Activated CD4-positive, CD25-positive, alpha-beta regulatory T cell (primary cell): ENCODE measurements at regions not wholly inside any gene's neighbourhood (a gene's known extent, or its start where the extent isn't known, plus 50 kb on each side); places are given as distances from the start of the nearest gene placed in this dataset.
"Not testable (repeated sequence)": the region's sequence is repeated elsewhere in the genome, so short reads cannot be mapped to it uniquely, and the experiment has no call there.

ENCODE experiments used
- DNase-seq, 4 experiments: peaks; one replicate each; lab custom pipeline; 2025; lab: John Stamatoyannopoulos, UW

DNA sequence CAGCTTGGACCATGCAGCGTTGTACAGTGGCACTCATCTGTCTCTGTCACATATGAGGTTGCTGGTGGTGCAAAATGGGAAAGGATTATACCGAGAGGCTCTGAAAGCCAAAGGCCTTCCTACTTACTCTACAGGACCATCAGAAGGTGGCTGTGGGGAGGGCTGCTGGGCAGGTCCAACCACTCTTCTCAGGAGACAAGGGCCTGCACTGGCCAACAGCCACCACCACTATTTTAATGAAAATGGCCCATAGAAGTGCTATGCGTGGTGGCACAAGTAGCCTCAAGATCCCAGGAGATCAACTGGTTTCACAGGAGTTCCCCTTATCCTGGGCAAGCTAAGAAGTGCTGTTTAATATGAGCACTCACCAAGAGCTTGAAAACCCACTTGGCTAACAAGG lies 52.3 kb downstream of the MRPL57 start:
- DNase-seq: no peak

DNA sequence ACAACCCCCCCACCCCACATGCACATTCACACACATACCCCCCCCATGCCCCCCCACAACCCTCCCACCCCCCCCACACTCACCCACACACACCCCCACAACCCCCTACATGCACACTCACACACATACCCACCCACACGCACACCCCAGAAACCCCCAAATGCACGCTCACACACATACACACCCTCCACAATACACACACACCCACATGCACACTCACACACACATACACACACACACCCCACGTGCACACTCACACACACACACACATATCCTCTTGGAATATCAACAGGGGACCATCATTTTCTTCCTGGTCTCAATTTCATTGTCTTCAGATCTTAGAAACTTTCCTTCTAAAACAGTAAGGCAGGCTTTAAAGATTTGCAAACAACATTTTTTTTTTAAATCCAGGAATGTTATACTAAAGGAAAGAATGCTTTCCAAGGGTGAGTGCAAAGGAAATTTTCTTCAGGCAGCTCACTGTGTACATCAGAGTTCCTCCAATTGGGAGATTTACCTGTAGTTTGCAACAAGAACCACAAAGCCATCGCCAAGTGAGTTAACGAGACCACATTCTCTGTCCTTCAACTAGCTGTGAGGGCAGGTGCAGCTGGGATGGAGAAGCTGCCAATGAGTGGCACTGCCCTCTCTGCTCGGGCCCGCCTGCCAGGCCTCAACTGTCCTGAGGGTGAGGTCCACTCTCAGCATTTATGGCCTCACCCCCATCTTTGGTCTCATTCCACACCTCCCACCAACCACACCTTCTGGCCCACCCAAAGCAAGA lies 53.0 kb downstream of the MRPL57 start:
- no peak for DNase-seq

DNA sequence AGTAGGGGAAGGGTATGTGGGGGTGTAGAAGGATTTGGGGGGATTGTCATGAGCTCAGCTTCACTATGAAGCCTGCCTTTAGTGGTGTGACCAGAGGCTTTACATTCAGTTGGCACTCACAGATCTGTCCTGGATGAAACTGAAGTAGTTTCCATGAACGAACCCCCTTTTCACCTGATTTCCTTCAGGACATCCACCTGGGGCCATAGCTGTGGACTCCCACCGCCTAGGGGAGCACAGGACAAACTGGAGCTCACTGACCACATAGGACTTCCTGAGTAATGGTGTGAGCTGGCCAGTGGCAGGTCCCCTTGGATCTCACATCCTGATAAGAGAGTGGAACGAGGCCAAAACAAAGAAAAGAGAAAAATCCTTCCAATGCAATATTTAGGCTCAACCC lies 54.1 kb downstream of the MRPL57 start:
- no peak for DNase-seq

DNA sequence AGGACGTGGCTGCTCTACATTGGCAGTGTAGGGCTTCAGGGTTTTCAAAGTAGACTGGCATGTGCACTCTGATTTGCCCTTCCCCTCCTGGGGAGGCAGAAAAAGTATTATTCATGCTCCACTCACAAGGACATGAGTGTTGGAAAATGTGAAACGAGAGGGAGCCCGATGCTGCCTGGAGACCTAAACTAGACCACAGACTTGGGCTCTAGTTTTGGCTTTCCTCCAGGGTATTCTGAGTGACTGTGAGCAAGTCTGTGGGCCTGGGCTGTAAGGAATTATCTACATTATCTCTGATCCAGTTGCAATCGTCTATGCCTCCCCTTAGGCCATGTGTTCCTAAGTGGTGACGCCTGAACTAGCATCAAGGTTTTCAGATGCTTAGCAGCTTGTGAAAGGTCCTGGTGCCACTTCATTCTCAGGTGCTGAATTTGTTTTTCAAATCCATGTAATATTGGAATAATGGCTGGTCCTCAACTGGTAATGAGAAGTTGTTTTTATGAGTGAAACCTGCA lies 55.0 kb downstream of the MRPL57 start:
- DNase-seq: no peak

DNA sequence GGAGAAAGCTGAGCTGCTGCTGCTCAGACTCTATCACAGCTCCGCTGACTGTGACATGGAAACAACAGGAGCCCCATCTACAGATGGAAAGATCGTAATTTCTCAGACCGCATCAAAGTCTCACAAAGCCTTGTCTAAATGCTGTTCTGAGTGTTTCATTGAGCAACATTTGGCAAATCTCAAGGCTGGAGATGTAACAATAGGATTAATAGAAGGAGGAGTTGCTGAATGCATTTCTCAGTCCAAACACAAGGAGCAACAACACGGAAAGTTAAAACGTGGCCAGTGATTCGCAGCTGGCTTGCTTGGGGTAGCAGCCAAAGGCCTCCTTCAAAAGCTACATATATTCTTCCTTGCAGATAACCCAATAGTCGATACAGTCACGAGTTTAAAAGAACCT lies 55.7 kb downstream of the MRPL57 start:
- DNase-seq: no peak

DNA sequence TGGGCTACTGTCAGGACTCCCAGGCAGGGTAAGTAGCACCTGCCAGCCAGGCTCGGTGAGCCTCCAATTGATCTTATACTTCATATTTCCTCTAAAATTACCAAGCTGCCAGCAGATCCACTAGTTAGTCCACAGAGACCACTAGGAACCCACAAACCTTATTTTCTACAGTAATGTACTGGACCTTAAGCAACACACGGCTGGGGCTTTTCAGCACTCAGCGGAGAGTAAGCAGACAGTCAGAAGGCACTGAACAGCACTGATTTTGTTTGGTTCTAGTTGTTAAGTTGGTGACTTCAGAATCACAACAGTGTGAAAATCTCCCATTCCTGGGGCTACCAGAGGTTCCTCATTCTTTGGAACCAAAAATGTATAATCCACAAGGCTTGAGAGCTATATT lies 56.1 kb downstream of the MRPL57 start:
- DNase-seq: no peak

DNA sequence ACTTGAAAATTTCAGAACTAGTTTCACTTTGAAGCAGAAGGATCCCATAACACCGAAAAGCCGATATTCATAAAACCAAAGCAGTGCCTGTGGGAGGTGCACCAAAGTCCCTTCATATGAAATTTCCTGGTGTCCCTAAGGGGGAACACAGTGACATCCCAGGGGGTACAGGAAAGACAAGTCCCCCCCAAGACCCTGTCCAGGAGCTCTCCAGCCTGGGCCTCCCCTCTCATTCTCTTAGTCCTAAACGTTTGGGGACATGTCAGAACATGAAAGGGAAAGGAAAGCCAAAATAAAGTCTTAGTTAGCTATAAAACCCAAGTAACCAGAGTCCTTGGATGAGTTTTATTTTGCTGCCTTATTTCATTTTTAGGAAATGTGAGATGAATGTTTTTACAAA lies 56.6 kb downstream of the MRPL57 start:
- DNase-seq: no peak

DNA sequence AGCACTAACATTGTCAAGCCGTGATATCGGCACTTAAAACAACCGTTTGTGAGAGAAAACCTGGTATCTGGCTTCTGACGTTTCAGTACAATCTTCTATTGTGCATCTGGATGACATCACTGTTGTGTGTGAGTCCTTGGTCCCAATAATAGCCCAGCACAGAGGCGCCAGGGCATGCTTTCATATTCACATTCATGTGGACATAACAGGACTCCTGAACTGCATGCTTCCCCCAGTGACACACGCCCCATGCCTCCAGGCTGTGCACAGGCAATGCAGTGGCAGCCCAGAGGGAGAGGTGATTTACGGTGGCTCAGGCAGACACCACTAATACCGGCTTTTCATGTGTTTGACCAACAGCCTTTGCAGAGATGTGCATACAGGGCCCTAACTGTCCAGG lies 58.1 kb downstream of the MRPL57 start:
- no peak for DNase-seq

DNA sequence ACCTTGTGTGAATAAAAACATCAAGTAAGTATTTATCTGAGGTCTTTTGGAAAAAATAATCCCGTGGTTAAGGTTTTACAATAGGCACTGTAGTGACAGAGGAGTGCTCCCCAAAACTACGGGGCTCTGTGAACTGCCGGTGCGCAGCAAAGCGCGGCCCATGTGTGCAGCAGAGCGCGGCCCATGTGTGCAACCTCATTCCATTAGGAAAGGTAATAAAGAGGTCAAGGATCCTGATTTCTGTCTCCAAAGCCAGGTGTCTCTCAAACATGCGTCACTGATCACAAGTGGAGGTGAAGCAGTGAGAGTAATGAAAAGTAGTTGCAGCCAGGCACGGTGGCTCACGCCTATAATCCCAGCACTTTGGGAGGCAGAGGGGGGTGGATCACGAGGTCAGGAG lies 58.7 kb downstream of the MRPL57 start:
- no peak for DNase-seq

DNA sequence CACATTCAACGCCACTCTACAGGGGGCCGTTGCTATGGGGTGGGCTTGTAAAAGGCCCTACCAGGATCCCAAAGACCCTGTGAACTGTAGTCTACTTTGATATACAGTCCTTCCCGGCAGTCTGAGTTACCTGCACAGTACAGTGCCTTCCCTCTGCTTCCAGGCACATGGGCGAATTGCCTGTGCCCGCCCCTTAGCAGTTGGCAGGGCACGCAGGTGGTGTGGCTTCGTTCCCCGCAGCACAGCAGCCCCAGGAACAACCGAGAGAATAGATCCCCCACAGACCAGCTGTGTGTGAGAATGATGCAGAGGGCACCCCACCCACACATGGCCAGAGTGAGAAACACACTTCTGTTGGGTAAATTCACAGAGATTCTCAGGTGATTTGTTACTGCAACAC lies 60.6 kb downstream of the MRPL57 start:
- DNase-seq: no peak

DNA sequence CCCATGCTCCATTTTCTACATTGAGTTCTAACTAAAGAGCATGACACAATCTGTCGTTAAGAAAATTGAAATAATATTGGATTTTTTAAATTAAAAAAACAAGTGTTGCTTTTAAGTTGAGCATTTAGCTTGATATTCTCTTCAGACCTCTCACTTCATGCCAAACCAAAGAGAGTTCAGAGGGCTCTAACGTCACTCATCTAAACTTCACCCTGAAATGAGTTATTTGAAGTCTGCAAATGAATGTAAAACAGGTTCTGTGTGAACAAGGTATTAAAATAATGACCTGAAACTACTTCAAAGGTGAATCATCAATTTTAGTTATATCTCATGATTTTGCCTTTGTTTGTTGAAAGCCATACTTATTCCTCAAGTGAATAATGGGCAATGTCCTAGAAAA lies 61.8 kb downstream of the MRPL57 start:
- DNase-seq: no peak

DNA sequence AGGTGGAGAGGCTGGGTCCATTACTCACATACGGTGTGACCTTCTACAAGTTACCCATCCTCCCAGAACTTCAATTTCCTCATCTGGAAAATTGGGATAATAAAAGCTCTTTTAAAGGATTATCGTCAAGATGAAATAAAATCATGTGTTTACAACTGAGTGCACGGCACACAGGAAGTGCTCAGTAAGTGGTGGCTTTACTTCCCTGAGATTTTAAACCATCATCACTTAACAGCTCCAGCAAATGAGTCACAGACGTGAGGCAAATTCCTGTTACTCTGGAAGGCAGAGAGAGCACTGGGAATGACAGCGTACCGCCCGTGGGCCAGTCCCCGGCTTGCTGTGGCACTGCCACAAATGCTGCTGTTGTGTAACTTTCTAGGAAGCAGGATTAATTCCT lies 64.1 kb downstream of the MRPL57 start:
- no peak for DNase-seq

DNA sequence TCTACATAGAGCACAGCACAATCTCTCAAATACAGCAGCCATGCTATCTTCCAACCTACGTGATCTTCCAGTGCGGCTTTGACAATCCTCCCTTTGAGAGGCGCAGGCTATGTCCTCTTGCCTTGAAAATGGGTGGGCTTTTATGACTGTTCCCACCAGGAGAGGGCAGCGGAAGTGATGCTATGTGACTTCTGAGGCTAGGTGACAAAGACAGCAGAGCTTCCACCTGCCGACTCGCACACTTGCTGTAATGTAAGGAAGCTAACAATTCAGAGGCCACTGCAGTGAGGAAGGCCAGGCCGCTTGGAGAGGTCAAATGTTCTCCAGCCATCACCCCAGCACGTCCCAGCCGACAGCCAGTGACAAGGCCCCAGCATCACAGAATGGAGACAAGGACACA lies 65.8 kb downstream of the MRPL57 start:
- no peak for DNase-seq

DNA sequence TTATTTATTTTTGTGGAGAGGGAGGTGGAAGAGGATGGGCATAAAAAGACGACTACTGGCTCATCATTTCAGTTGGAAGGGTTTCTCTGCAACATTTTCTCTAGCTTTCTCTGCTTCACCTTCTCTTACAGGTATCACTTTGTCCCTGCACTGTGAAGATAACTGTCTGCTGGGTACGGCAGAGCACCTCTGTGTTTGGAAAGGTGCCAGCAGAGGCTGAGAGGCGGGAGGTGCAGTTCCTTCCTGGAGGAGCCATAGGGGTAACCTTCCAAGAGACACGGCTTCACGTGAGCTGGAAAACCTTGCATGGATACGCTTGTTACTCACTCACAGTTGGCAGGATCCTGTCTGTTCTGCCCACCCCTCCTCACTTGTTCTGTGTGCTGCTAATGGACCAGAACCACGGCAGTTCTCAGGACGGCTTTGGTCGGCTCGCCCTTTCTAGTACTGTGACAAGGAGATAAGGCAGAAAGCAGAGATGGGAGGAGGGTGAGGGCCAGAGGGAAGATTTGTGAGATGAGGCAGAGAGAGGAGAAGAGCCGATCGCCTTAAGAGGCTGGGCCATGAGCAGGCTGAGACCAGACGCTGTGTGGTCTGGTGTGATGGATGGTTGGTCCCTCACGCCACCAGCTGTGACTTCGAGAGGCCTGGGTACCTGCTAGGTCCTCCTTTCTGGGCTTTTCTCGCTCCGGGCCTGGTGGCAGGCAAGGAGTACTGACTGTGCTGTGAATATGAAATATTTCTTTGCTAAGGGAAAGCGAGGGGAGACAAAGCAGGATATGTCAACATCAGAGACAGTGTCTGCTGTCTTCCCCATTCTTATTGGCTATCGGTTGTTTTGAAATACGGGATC lies 66.8 kb downstream of the MRPL57 start:
- no peak for DNase-seq

DNA sequence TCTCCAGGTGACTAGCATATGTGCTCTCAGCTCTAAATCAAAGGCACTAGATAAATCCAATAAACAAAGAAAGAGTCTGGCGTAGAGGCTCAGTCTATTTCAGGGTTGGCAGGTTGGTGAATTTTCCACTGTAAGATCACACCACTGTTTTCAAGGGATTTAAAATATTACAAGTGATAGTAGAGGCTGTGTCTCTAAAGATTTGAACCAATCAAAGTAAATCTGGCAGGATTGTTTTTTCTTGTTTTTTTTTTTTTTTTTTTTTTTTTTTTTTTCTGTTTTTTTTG lies 67.4 kb downstream of the MRPL57 start:
- not testable (repeated sequence) for DNase-seq

DNA sequence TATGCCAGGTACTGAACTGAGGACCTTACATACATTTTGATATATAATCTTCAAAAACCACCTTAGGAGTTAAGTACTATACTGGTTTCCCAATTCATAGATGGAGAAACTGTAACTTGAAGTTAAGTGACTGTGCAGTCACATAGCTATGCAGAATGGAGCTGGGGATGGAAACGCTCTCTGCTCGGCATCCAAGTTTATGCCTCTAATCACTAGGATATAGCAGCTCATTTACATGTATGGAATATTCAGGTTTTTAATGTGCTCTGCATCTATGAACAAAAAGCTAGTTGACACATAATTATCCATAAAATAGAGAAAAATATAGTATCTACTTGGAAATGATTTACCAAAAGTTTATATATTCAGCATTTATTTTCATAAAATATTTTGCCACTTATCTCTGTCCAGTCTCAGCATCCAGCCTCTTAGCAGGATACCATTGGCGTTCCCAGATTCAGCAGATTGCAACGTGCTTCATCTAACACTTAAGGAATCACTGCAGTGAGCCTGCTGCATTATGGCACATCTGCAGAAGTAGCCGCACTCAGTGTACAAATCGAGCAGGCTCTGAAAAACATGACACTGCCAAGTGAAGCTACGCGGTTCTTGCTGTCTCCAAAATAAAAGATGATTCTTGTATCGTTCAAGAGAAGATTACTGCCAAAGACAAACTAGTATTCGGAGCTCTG lies 70.4 kb downstream of the MRPL57 start:
- DNase-seq: no peak

DNA sequence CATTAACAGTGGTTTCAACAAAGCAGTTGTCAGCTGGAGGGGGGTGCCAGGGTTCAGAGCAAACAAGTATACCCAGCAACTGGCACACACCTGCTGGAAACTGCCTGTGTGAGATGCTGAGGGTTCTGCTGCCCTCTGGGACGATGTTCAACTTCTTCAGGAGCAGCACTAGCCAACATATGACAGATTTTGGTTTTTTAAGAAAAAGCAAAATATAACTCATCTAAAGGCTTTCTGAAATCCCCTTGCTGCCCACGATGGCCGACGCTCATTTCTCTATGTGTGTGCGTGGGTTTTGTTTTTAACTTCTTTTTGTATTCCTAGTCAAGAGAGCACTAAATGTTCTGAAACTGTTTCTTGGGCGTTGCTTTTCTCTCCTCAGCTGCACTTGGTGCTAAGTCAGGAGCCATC lies 79.9 kb downstream of the MRPL57 start:
- DNase-seq: no peak

DNA sequence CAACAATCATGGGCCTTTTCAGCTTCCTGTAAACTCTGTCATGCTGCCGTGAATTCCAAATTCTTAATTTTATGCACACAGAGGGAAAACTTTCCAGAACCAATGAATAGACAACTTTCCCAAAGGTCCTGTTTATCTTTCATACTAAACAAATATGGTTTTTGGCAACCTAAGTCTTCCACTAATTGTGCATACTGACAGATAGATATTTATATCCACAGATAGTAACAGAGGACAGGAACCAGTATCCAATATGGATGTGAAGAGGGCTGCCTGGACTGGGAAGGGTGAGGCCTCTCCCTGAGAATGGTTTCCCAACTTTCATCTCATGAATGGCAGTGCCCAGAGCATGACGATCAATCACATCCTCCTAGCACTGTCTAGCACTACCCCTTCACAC lies 80.4 kb downstream of the MRPL57 start:
- DNase-seq: no peak

DNA sequence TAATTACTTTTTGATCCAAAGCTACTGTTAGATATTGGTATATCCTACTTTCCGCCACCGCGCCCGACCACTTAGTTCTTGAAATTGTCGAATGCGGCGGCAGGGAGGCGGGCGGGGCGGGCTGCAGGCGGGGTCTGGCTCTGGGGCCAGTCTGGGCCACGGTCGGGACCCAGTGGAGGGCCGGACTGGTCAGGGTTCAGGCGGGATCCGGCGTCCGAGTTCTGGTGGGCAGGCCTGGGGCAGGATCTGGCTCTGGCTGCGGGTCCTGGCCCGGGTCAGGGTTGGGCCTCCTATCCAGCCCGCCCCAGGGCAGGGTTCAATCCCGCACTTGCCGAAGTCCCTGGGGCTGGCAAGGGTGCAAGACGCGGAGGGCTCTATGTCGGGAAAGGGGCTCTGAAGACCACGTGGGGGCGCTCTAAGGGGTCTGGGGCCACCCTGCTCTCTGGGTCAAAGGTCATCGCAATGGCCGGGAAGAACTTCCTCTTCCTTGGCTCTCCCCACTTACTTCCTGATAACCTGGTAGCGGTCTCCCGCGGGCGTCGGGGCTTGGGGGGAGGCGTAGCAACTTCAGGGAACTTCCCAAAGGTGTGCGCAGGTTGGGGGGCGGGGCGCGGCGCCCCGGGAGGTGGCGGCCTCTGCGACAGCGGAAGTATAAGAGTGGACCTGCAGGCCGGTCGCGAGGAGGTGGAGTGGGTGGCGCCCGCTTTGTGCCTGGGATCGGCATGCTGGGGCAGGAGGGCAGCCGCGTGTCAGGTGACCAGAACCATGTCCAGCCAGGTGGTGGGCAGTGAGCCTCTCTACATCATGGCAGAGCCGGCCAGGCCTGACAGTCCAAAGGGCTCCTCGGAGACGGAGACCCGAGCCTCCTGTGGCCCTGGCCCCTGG lies 83.4 kb downstream of the MRPL57 start:
- DNase-seq: no peak

DNA sequence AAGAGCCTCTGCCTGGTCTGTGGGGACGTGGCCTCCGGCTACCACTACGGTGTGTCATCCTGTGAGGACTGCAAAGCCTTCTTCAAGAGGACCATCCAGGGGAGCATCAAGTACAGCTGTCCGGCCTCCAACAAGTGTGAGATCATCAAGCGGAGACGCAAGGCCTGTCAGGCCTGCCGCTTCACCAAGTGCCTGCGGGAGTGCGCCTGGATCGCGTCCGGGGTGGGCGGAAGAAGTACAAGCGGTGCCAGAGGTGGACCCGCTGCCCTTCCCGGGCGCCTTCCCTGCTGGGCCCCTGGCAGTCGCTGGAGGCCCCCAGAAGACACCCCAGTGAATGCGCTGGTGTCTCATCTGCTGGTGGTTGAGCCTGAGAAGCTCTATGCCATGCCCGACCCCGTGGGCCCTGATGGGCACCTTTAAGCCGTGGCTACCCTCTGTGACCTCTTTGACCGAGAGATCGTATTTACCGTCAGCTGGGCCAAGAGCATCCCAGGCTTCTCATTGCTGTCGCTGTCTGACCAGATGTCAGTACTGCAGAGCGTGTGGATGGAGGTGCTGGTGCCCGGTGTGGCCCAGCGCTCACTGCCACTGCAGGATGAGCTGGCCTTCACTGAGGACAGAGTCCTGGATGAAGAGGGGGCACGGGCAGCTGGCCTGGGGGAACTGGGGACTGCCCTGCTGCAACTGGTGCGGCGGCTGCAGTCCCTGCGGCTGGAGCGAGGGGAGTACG lies 84.3 kb downstream of the MRPL57 start:
- not testable (repeated sequence) for DNase-seq
